ENCODE measurements at regions not wholly inside any gene's neighbourhood (a gene's known extent, or its start where the extent isn't known, plus 50 kb on each side); places are given as distances from the start of the nearest gene placed in this dataset.

DNA sequence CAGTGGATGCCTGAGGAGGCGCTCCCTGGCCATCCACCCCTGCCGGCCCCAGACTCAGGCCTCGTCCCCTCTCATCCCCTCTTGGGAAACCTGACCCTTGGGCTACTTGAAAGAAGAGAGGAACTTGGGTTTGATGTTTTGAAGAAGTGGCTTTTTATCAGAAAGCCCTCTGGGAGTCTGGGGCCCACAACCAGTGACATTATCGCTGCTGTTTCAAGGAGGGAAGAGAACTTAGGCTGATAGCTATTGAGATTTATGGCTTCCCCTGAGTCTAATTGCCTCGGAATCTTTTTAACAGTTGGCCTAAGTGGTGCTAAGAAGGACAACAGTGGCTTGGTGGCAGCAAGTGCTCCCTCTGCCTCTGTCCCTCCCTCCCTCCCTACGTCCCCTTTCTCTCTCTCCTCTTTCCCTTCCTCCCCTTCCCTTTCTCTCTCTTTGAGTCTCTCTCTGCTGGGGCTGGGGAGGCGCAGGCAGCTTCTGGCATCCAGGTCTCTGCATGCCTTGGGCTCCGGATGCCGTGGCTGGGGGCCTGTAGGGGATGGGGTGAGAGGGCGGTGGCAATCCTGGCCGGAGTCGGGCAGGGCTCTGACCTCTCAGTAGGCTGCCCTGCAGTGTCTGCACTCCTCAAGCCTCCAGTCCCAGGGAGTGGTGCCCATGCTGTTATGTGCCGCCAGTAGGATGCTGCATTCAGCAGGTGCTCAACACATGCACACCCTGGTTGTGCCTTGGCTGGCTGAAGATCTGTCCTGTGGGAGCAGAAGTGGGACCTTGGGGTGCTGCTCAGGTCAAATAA is 49.6 kb upstream of the RXRA start:
- no peak for DNase-seq

Measured in activated T-cell treated with anti-CD3 and anti-CD28 coated beads, Interleukin-2, amount 50 U/mL, for 48 hours (primary cell).